HG03175 (cell line): ENCODE measurements at regions not wholly inside any gene's neighbourhood (a gene's known extent, or its start where the extent isn't known, plus 50 kb on each side); places are given as distances from the start of the nearest gene placed in this dataset.

Source experiments
- ATAC-seq: cut with Tn5 transposase; IDR thresholded peaks from one replicate; pipeline ENCODE4 v1.9.1; 2021; ENCODE audit warnings: mild to moderate bottlenecking, moderate library complexity; ENCODE audit not compliant: unreplicated experiment

GRCh38 chr5:130278136-130278535 is 373.9 kb downstream of the CHSY3 start:
- no peak for ATAC-seq

GRCh38 chr5:130277522-130277921 is 373.3 kb downstream of the CHSY3 start:
- no peak for ATAC-seq

GRCh38 chr5:130277002-130277401 is 372.7 kb downstream of the CHSY3 start:
- ATAC-seq, result no peak

- no peak for ATAC-seq
Observed at GRCh38 chr5:130272837-130273236, 368.6 kb downstream of the CHSY3 start.

- ATAC-seq, result no peak
Observed at GRCh38 chr5:130270786-130271185, 366.5 kb downstream of the CHSY3 start.

DNA sequence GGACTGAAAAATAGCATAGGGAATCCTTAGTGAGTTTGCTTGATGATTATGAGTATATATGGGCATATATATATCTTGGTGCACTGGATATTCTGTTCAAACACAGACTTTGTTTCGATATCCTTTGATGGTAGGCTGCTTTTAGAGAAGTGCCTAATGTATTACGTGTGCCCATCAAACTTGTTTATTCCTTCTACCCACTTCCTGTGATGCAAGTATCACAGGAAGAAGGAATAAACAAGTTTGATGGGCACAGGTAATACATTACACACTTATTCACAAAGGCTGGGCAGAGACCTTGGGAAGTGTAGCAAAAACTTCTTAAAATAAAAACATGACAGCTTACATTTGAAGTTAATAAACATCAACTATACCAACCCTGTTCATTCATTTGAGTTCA is 364.2 kb downstream of the CHSY3 start:
- no peak for ATAC-seq

- ATAC-seq, result no peak
Observed at GRCh38 chr5:130267926-130268325, 363.7 kb downstream of the CHSY3 start.

- no peak for ATAC-seq
Observed at GRCh38 chr5:130260481-130260880, 356.2 kb downstream of the CHSY3 start.

GRCh38 chr5:130251931-130252330 is 347.7 kb downstream of the CHSY3 start:
- no peak for ATAC-seq

- ATAC-seq, result no peak
Observed at GRCh38 chr5:130243641-130244040, 339.4 kb downstream of the CHSY3 start.

DNA sequence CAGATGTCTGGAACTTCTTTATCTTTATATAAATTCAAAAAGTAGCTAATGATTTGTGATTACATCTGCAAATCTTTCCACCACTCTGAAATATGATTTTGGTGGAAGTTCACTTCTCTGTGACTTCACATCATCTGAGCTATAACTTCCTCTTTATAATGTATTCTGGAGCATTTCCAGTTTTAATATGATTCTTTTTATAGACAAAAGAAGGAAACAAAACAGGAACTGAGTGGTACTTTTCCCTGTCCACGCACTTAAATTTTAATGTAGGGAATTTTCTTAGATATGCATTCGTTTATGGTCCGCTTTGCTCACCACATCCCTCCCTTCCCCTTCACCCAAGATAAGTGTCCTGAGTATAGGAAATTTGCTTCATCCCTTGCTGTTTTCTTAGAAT is 333.5 kb downstream of the CHSY3 start:
- ATAC-seq, result no peak
